H9 (cell line): ENCODE measurements at regions not wholly inside any gene's neighbourhood (a gene's known extent, or its start where the extent isn't known, plus 50 kb on each side); places are given as distances from the start of the nearest gene placed in this dataset.

ENCODE experiments used
- DNase-seq: peaks from one replicate; pipeline ENCODE4 v3.0.0-alpha.2; 2017
- H2AFZ ChIP-seq: one replicate; pipeline ENCODE4 v1.6.1; 2013; ENCODE audit warnings: mild to moderate bottlenecking, low read length, control low read depth, moderate library complexity
- H2AK5ac ChIP-seq: 2 replicates; pipeline ENCODE4 v1.6.1; 2013; ENCODE audit warnings: low read length, control low read depth, mixed read lengths; ENCODE audit not compliant: insufficient read length
- H2BK120ac ChIP-seq: one replicate; pipeline ENCODE4 v1.6.1; 2013; ENCODE audit warnings: low read depth, mild to moderate bottlenecking, low read length, control low read depth, inconsistent platforms; ENCODE audit not compliant: poor library complexity, severe bottlenecking
- H2BK12ac ChIP-seq: 2 replicates; pipeline ENCODE4 v1.6.1; 2013; ENCODE audit warnings: low read length, control low read depth, mixed read lengths, low read depth; ENCODE audit not compliant: insufficient read length
- H2BK15ac ChIP-seq: 2 replicates; pipeline ENCODE4 v1.6.1; 2013; ENCODE audit warnings: low read depth, low read length, control low read depth
- H2BK20ac ChIP-seq: one replicate; pipeline ENCODE4 v1.6.1; 2013; ENCODE audit warnings: low read depth, mild to moderate bottlenecking, low read length, control low read depth, inconsistent platforms; ENCODE audit not compliant: poor library complexity, severe bottlenecking
- H2BK5ac ChIP-seq: 2 replicates; pipeline ENCODE4 v1.6.1; 2013; ENCODE audit warnings: low read length, control low read depth, mixed read lengths; ENCODE audit not compliant: insufficient read length
- H3K14ac ChIP-seq: 2 replicates; pipeline ENCODE4 v1.6.1; 2013; ENCODE audit warnings: low read length, control low read depth; ENCODE audit not compliant: insufficient read depth
- H3K18ac ChIP-seq: 2 replicates; pipeline ENCODE4 v1.6.1; 2013; ENCODE audit warnings: low read depth, mild to moderate bottlenecking, mixed read lengths, low read length, control low read depth; ENCODE audit not compliant: insufficient read length
- H3K23ac ChIP-seq: 2 replicates; pipeline ENCODE4 v1.6.1; 2013; ENCODE audit warnings: low read length, control low read depth, mixed read lengths, low read depth; ENCODE audit not compliant: insufficient read length
- H3K23me2 ChIP-seq: 2 replicates; pipeline ENCODE4 v1.6.1; 2013; ENCODE audit warnings: low read depth, mild to moderate bottlenecking, mixed read lengths, low read length, control low read depth; ENCODE audit not compliant: insufficient read length, poor library complexity, severe bottlenecking
- H3K27ac ChIP-seq: 2 replicates; pipeline ENCODE4 v1.5.1; 2013; ENCODE audit warnings: low read length, control low read depth, mixed read lengths, low read depth; ENCODE audit not compliant: insufficient read length
- H3K27me3 ChIP-seq: 2 replicates; pipeline ENCODE4 v1.6.1; 2013; ENCODE audit warnings: low read length, control low read depth, inconsistent platforms; ENCODE audit not compliant: insufficient read depth
- H3K4ac ChIP-seq: 2 replicates; pipeline ENCODE4 v1.6.1; 2013; ENCODE audit warnings: low read depth, mild to moderate bottlenecking, control low read depth, inconsistent platforms, low read length, moderate library complexity
- H3K4me1 ChIP-seq: 2 replicates; pipeline ENCODE4 v1.6.1; 2013; ENCODE audit warnings: low read length, control low read depth, inconsistent platforms; ENCODE audit not compliant: insufficient read depth
- H3K4me2 ChIP-seq: 2 replicates; pipeline ENCODE4 v1.6.1; 2013; ENCODE audit warnings: low read length, control low read depth, mixed read lengths; ENCODE audit not compliant: insufficient read length, insufficient read depth
- H3K56ac ChIP-seq: 2 replicates; pipeline ENCODE4 v1.6.1; 2013; ENCODE audit warnings: low read depth, mild to moderate bottlenecking, mixed read lengths, low read length, control low read depth; ENCODE audit not compliant: insufficient read length
- H3K79me1 ChIP-seq: 2 replicates; pipeline ENCODE4 v1.6.1; 2013; ENCODE audit warnings: low read depth, mild to moderate bottlenecking, moderate library complexity, low read length, control low read depth, inconsistent platforms; ENCODE audit not compliant: insufficient read depth, poor library complexity, severe bottlenecking
- H3K79me2 ChIP-seq: 2 replicates; pipeline ENCODE4 v1.6.1; 2013; ENCODE audit warnings: low read length, control low read depth, inconsistent platforms; ENCODE audit not compliant: insufficient read depth
- H3K9ac ChIP-seq: 2 replicates; pipeline ENCODE4 v1.6.1; 2013; ENCODE audit warnings: low read length, control low read depth, mixed read lengths; ENCODE audit not compliant: insufficient read length; ENCODE audit errors: extremely low read depth
- H3K9me3 ChIP-seq: one replicate; pipeline ENCODE4 v1.6.1; 2013; ENCODE audit warnings: low read depth, low read length, inconsistent platforms; ENCODE audit not compliant: control insufficient read depth
- H3T11ph ChIP-seq: one replicate; pipeline ENCODE4 v1.6.1; 2013; ENCODE audit warnings: mild to moderate bottlenecking, low read length, control low read depth, inconsistent platforms
- H4K20me1 ChIP-seq: one replicate; pipeline ENCODE4 v1.6.1; 2013; ENCODE audit not compliant: control insufficient read depth, insufficient read length, insufficient read depth
- H4K5ac ChIP-seq: 2 replicates; pipeline ENCODE4 v1.6.1; 2013; ENCODE audit warnings: low read depth, mild to moderate bottlenecking, mixed read lengths, low read length, control low read depth; ENCODE audit not compliant: insufficient read length
- H4K8ac ChIP-seq: replicated peaks from 2 replicates; pipeline ENCODE4 v1.6.1; 2013; ENCODE audit warnings: low read length, control low read depth, mixed read lengths, low read depth; ENCODE audit not compliant: insufficient read length
- H4K91ac ChIP-seq: 2 replicates; pipeline ENCODE4 v1.6.1; 2013; ENCODE audit warnings: low read depth, mild to moderate bottlenecking, moderate library complexity, mixed read lengths, low read length, control low read depth; ENCODE audit not compliant: insufficient read length
- H3K27ac Mint-ChIP-seq, 3 experiments: 2 replicates in 2 of 3; 3 replicates in 1 of 3; pipeline ENCODE4 v1.8.0; 2020 to 2021; ENCODE audit warnings: mixed read lengths in 3 of 3, mild to moderate bottlenecking in 1 of 3, moderate library complexity in 1 of 3
- H3K27me3 Mint-ChIP-seq: 2 replicates; pipeline ENCODE4 v1.8.0; 2021; ENCODE audit warnings: low read depth, mild to moderate bottlenecking, moderate library complexity, mixed read lengths
- H3K36me3 Mint-ChIP-seq, 3 experiments: 2 replicates in 2 of 3; 3 replicates in 1 of 3; pipeline ENCODE4 v1.8.0; 2020 to 2021; ENCODE audit warnings: low read depth in 3 of 3, mixed read lengths in 3 of 3; ENCODE audit not compliant: insufficient read depth in 1 of 3
- H3K4me1 Mint-ChIP-seq, 2 experiments: 2 replicates each; pipeline ENCODE4 v1.8.0; 2020; ENCODE audit warnings: mixed read lengths in 2 of 2
- H3K4me3 Mint-ChIP-seq, 2 experiments: 2 replicates in 1 of 2; 3 replicates in 1 of 2; pipeline ENCODE4 v1.8.0; 2020 to 2021; ENCODE audit warnings: mild to moderate bottlenecking in 2 of 2, mixed read lengths in 2 of 2, moderate library complexity in 1 of 2
- H3K9me3 Mint-ChIP-seq, 2 experiments: 2 replicates in 1 of 2; 3 replicates in 1 of 2; pipeline ENCODE4 v1.8.0; 2020; ENCODE audit warnings: mild to moderate bottlenecking in 2 of 2, mixed read lengths in 2 of 2, moderate library complexity in 1 of 2
- CTCF ChIP-seq: fragments of 200-600 bp; sonication (generic); conservative IDR thresholded peaks from 3 replicates; pipeline ENCODE4 v1.8.0; 2021; ENCODE audit warnings: antibody characterized with exemption, mild to moderate bottlenecking
- WGBS: extraction: QIAGEN DNeasy Blood & Tissue Kit; methylation state at CpG from one replicate; pipeline ENCODE4 v1.1.7; 2013; ENCODE audit warnings: missing lambda C conversion rate, low lambda C conversion rate, mixed read lengths; ENCODE audit not compliant: insufficient read length; ENCODE audit errors: extremely low coverage; 5-methylcytosine and 5-hydroxymethylcytosine counted together

DNA sequence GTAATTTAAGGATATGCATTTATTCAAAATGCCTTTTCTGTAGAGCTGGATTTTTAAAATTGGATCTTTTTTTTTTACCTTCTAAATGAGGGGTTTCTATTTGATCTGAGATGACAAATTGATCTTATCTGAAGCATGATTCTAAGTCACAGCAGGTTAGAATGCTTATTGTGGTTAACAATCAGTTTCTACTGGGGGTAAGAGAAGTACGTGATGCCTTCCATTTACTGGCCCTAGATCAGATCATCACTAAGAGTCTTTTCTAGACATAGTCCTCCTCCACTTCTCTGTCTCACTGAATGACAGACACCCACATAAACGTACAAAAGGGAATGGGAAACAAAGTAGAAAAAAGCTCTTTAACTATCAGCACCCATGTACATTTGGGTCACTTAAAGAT lies 231.9 kb downstream of the DMAC1 start:
- H3K4me1 Mint-ChIP-seq = peaks cover under 1% of the 10 kb centered on the region in 2 experiments; a peak in 3 of 4 replicates
- H3K27me3 ChIP-seq = no peaks in the 10 kb centered on the region
- no peak overlapping the region for H2BK20ac ChIP-seq
- H3K27ac Mint-ChIP-seq = no peak overlapping the region
- H3K9me3 Mint-ChIP-seq = no peaks in the 10 kb centered on the region
- H3K4ac ChIP-seq = no peak overlapping the region
- H3K79me1 ChIP-seq = no peaks in the 10 kb centered on the region
- no peak overlapping the region for H3K56ac ChIP-seq
- no peak overlapping the region for H2BK120ac ChIP-seq
- H2BK15ac ChIP-seq = no peak overlapping the region
- H2BK12ac ChIP-seq = no peak overlapping the region
- no peak overlapping the region for H4K5ac ChIP-seq
- no peak overlapping the region for H3K27ac ChIP-seq
- no peak overlapping the region for H2AK5ac ChIP-seq
- H3T11ph ChIP-seq = no peak overlapping the region
- no peak overlapping the region for H2BK5ac ChIP-seq
- no peaks in the 10 kb centered on the region for H3K79me2 ChIP-seq
- no peaks in the 10 kb centered on the region for H4K20me1 ChIP-seq
- no CpG with 5 or more reads among the region's 2 CpGs for WGBS
- no peaks in the 10 kb centered on the region for H3K36me3 Mint-ChIP-seq
- H3K23ac ChIP-seq = no peak overlapping the region
- H3K27me3 Mint-ChIP-seq = no peaks in the 10 kb centered on the region; the same call in 1 of the 2 replicates
- H2AFZ ChIP-seq = no peak overlapping the region
- H3K14ac ChIP-seq = no peak overlapping the region
- no peak overlapping the region for H3K4me2 ChIP-seq
- H3K23me2 ChIP-seq = no peaks in the 10 kb centered on the region
- no peak overlapping the region for H3K4me3 Mint-ChIP-seq
- no peak overlapping the region for H3K9ac ChIP-seq
- no peak for DNase-seq
- no peaks in the 10 kb centered on the region for H3K9me3 ChIP-seq
- H4K91ac ChIP-seq = no peak overlapping the region
- no peak for TF ChIP-seq CTCF
- no peak overlapping the region for H3K18ac ChIP-seq
- no peaks in the 10 kb centered on the region; the same call in 1 of the 2 replicates for H3K4me1 ChIP-seq
- no peak overlapping the region for H4K8ac ChIP-seq
